ENCODE measurements at regions not wholly inside any gene's neighbourhood (a gene's known extent, or its start where the extent isn't known, plus 50 kb on each side); places are given as distances from the start of the nearest gene placed in this dataset.

DNA sequence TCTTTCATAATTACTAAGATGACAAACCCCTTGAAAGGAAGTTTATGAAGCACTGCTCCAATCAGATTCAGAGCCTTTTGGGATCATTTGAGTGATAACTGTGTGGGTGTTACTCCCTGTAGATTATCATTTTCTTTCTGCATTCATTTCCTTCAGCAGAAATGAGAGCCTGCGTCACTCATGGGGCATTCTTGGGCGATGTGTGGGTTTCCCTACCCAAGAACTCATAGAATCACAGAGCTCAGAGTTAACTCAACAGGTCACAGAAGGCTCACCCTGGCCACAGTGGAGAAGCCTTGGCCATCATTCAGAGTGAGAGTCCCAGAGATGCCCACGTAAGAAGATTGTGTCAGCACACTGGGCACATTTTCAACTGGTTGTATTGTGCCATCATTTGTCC, 401.9 kb downstream of the TLE4 start:
- peak in 1 of 5 experiments; percentile 72 for DNase-seq

DNA sequence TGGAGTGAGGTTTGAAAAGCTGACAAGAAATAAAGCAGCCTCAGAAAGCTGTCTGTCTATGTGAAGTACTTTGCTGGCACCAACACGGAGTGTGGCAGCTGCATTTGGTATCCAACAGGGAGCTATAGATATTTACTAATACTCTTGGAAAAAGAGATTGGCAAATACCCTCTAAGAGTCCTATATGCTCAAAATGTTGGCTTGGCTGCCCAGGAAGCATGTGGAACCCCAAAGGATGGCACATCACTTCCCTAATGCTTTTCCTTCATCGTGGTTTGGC, 398.3 kb downstream of the TLE4 start:
- no peak for DNase-seq

DNA sequence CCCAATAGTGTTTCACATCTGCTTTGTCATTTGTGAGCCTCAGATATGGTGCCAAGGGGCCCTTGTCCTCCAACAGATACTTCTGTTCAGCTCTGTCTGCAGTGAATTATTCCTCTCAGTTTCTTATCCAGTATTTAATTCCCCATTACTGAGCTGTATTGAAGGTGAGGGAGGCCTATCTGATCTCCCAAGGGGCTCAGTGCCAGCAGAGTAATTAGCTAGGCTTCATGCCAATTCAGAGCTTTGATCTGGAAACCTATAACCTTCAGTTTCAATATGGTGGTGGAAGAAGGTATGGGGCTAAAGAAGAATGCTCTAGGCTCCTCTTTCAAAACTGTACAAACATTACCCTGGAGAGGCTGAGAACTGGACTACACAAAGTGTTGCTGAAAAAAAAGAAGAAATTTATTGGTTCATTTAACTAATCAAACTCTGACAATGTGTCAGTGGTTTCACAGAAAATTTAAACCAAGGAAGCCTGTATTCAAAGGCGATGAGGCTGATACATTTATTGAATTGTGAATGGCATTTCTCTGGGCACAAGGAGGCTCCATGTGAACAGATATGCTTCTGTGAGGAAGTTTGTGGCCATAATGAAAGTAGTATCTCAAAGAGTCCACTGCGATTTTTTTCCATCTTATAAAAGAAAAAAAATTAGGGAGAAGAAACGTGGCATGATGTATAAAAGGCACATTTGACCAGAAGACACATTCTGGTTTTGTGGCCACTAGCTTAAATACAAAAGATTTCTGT, 397.8 kb downstream of the TLE4 start:
- DNase-seq, result no peak

GRCh38 chr9:79968533-79968932, 396.8 kb downstream of the TLE4 start:
- no peak for DNase-seq

DNA sequence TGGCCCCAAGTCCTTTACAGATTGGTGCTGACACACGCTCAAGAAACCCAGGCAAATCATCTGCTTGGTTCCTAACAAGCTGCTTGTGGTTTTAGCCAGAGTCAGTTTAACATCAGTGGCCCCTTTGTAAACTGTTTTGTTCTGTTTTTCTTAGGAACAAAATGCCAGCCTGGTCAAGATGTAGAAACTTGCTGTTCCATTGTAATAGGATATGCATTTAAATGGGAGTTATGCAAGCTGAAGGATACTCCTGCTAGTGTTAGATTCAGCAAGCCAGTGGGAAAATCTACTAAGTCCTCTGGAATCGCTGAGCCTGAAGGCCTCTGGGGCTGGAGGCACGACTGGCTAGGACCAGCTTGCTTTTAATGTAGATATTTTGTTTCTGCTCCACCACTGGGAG, 391.1 kb downstream of the TLE4 start:
- DNase-seq, result no peak

GRCh38 chr9:79962150-79962549, 390.4 kb downstream of the TLE4 start:
- DNase-seq, result no peak

DNA sequence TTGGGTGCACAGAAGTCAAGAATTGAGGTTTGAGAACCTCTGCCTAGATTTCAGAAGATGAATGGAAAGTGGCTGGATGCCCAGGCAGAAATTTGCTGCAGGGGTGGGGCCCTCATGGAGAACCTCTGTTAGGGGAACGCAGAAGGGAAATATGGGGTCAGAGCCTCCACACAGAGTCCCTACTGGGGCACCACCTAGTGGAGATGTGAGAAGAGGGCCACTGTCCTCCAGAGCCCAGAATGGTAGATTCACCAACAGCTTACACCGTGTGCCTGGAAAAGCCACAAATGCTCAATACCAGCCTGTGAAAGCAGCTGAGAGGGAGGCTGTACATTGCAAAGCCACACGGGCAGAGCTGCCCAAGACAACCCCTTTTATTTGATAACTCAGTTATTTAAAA, 383.5 kb downstream of the TLE4 start:
- DNase-seq, result peak in 1 of 5 experiments; percentile 15

DNA sequence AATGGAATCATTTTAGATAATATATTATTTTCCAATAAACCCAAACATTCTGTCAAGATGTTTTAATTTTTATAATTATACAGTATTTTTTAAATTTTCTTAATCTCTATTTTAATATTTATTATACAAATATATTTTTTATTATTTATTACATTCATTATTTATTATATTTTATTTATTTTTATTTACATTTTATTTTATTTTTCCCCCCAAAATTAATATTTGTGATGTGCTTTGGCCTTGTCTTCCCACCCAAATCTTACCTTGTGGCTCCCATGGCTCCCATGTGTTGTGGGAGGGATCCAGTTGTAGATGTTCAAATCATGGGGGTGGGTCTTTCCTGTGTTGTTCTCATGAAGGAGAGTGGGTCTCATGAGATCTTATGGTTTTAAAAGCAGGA, 382.1 kb downstream of the TLE4 start:
- DNase-seq, result no peak

- no peak for DNase-seq
These were observed 380.6 kb downstream of the TLE4 start for GRCh38 chr9:79952401-79952800.

DNA sequence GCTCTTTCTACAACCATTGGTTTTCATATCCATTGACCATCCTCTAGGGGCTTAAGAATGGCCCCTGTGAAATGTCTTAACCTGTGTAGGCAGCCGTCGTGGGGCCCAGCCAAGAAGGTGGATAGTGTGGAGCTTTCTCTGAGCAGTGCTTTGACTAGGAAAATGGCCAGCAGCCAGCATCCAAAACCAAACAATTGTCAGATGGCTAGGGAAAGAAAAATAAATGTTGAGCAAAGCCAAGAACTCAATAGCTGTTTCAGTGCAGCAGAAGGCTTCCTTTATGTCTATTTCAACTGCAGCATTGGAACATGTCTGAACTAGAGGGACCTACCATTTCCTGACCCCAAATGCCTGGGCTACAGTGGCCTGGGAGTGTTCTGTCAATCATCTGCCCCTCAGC, 374.9 kb downstream of the TLE4 start:
- no peak for DNase-seq

DNA sequence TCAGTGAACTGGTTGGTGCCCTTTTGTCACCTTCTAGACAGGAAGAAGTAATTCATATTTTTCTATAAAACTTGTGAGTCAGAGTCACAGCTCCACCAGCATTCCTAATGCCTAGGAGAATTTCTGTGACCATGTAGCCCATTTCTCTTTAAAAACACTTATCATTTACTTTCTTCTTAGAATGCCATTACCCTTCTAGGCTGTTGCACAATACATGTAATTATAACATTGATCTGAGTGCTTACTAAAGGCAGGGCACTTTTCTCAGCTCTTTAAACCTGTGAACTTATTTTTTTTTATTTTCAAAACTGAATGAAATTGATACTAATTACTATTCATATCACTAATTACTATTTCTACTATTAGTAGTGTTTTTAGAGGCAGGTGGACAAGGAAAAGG, 373.7 kb downstream of the TLE4 start:
- DNase-seq, result no peak

DNA sequence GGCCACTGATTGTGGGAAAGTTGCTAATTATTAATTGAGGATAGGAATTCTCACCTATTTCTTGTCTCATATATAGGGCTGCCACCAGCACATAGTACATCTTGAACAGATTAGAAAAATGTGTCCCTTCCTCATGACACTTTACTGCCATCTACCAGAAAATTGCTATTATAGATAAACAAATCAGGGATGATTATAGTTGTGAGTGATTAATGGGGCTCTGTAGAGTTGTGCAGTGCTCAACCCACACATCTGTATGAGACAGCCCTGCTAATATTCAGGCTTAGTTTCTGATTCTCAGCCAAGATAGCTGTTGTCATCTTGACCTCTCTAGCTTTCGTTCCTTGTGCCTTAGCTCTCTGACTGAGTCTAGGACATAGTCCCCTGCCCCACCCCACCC, 373.3 kb downstream of the TLE4 start:
- DNase-seq, result peak in 1 of 5 experiments; percentile 35

DNA sequence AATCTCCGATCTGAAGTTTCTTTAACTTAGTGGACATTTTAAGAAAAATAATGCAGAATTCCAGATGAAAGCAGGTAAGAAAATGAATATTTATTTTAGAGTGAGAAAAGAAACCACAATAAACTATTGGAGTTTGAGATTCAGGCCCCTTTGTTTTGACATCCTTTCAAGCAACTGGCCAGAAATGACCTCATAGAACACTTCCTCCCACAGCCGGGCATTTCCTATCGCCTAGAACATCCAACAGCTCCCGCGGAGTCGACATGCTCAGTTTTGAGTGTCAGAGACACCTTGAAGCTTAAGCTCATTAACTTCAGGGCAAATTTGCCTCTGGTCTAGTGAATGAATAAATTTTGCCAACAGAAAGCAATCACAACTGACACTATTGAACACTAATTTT, 369.2 kb downstream of the TLE4 start:
- DNase-seq, result no peak

DNA sequence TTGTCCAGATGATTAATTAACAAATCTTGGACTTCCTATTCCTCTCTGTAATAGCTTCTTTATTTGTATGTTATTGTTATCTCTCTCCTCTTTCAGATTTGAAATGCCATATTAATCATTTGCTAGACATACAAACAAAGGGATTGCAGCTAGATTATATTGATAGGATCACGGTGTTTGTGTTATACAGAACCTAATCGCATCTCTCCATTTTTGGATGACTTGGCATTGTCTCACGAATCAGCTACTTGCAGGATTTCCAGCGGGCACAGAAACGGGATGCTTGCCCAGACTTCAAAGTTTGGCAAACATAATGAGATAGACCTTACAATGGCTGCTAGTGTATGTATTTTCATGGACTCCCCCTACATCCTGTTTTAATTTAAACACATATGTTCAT, 368.1 kb downstream of the TLE4 start:
- no peak for DNase-seq

- no peak for DNase-seq
These were observed 364.6 kb downstream of the TLE4 start for GRCh38 chr9:79936336-79936735.

DNA sequence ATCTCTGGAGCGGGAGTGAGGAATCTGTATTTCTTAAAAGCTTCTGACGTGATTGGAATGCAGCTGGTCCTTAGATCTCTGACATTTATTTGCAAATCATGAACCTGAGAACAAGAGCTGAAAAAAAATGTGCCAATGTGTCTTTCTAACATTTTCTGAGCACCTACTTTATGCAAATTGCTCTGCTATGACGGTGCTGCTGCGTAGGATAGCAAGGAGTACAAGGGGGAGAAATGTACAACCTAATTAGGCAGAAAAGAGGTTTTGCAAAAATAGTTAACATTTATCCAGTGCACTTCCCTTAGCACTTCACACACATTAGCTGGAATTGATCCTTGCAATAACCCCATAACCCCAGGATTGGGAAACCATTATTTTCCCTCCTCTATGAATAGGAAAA, 357.5 kb downstream of the TLE4 start:
- no peak for DNase-seq

- DNase-seq, result no peak
These were observed 357.0 kb downstream of the TLE4 start for GRCh38 chr9:79928661-79929223.

DNA sequence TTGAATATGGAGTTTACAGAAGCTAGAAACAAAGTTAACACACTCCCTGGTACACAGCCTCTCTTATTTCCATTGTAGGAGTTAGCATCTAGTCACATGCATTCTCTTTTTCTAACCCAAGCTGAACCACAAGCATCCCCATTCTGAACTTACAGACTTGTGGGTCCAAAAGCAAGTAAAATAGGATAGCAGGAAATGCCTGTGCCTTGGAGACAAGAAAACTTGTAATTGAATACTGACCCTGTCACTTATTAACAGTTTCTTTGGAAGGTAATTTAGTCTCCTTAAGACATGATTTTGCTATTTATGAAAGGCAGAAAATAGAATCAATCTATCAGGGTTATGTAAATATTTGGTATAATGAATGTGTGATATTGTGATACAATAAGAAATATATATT, 353.6 kb downstream of the TLE4 start:
- no peak for DNase-seq

GRCh38 chr9:79924836-79925235, 353.1 kb downstream of the TLE4 start:
- no peak for DNase-seq

GRCh38 chr9:79917421-79917820, 345.7 kb downstream of the TLE4 start:
- no peak for DNase-seq

GRCh38 chr9:79913867-79914266, 342.1 kb downstream of the TLE4 start:
- no peak for DNase-seq

- no peak for DNase-seq
These were observed 340.7 kb downstream of the TLE4 start for GRCh38 chr9:79912318-79913070.

GRCh38 chr9:79911724-79912123, 340.0 kb downstream of the TLE4 start:
- no peak for DNase-seq

DNA sequence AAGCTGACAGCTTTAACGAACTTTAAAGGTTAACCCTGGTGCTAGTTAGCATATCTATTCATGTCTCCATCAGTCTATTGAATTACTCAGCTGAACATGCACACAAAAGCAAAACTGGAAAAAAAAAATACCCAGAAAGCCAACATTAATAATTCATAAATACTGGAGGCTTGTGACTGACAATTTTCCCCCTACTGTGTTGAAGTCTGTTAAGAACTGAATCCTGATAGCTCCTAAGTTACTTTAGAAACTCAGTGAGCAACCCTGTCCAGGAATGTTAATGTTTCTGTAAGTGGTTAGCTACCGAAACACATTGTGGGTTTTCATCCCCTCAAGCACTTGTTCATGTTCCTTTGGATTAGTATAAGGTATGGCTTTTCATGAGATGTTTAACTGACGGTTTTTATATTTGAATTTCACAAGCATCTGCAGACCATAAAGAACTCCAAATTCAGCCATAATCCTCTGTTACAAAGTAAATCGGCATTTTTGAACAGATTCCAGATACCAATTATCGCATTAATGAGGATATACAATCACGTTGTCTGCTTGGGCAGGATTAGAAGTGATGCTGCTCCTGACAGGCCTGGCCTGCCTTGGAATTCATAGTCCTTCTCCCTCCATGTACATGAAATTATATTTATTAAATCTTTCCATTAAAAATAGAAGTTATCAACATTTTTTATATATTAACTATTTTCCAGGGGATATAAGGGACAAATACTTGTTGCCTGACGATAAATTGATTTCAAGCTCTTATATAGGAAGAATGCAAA, 331.2 kb downstream of the TLE4 start:
- DNase-seq, result no peak
